GM12801 (cell line): ENCODE measurements at regions not wholly inside any gene's neighbourhood (a gene's known extent, or its start where the extent isn't known, plus 50 kb on each side); places are given as distances from the start of the nearest gene placed in this dataset.

Experiments used
- CTCF ChIP-seq: IDR thresholded peaks from one replicate; pipeline ENCODE4 v1.5.1; 2011; ENCODE audit warnings: control low read depth; ENCODE audit not compliant: insufficient read length; ENCODE audit errors: extremely low read depth

GRCh38 chr3:26484140-26484539, 138.4 kb upstream of the LRRC3B start:
- no peak for TF ChIP-seq CTCF

- TF ChIP-seq CTCF: no peak
Measured at GRCh38 chr3:26498271-26498670, 124.3 kb upstream of the LRRC3B start.

- TF ChIP-seq CTCF: no peak
Measured at GRCh38 chr3:26505399-26505798, 117.2 kb upstream of the LRRC3B start.

- no peak for TF ChIP-seq CTCF
Measured at GRCh38 chr3:26515351-26515750, 107.2 kb upstream of the LRRC3B start.

- no peak for TF ChIP-seq CTCF
Measured at GRCh38 chr3:26521261-26521660, 101.3 kb upstream of the LRRC3B start.

GRCh38 chr3:26522919-26523318, 99.7 kb upstream of the LRRC3B start:
- TF ChIP-seq CTCF: no peak

GRCh38 chr3:26525013-26525412, 97.6 kb upstream of the LRRC3B start:
- no peak for TF ChIP-seq CTCF

- TF ChIP-seq CTCF: no peak
Measured at GRCh38 chr3:26535151-26535550, 87.4 kb upstream of the LRRC3B start.
